HG03175 (cell line): ENCODE measurements at regions not wholly inside any gene's neighbourhood (a gene's known extent, or its start where the extent isn't known, plus 50 kb on each side); places are given as distances from the start of the nearest gene placed in this dataset.

Experiments used
- ATAC-seq: cut with Tn5 transposase; IDR thresholded peaks from one replicate; pipeline ENCODE4 v1.9.1; 2021; ENCODE audit warnings: mild to moderate bottlenecking, moderate library complexity; ENCODE audit not compliant: unreplicated experiment

GRCh38 chr11:11016943-11017342, 159.1 kb upstream of the ZBED5 start:
- ATAC-seq = no peak

- ATAC-seq = no peak
Observed at GRCh38 chr11:11016068-11016467, 158.2 kb upstream of the ZBED5 start.

- ATAC-seq = no peak
Observed at GRCh38 chr11:11011617-11012016, 153.8 kb upstream of the ZBED5 start.

GRCh38 chr11:11010624-11011127, 152.8 kb upstream of the ZBED5 start:
- ATAC-seq = no peak

GRCh38 chr11:11009179-11009578, 151.3 kb upstream of the ZBED5 start:
- ATAC-seq = no peak

GRCh38 chr11:11004069-11004468, 146.2 kb upstream of the ZBED5 start:
- no peak for ATAC-seq

GRCh38 chr11:11003226-11003625, 145.4 kb upstream of the ZBED5 start:
- no peak for ATAC-seq

GRCh38 chr11:11000579-11001283, 142.9 kb upstream of the ZBED5 start:
- ATAC-seq = no peak

GRCh38 chr11:10998674-10999073, 140.8 kb upstream of the ZBED5 start:
- no peak for ATAC-seq

- ATAC-seq = no peak
Observed at GRCh38 chr11:10996678-10997077, 138.8 kb upstream of the ZBED5 start.

- ATAC-seq = no peak
Observed at GRCh38 chr11:10993640-10994039, 135.8 kb upstream of the ZBED5 start.

- ATAC-seq = no peak
Observed at GRCh38 chr11:10993186-10993585, 135.3 kb upstream of the ZBED5 start.

GRCh38 chr11:10991393-10991792, 133.5 kb upstream of the ZBED5 start:
- ATAC-seq = no peak

- ATAC-seq = no peak
Observed at GRCh38 chr11:10990637-10991193, 132.9 kb upstream of the ZBED5 start.

GRCh38 chr11:10990160-10990559, 132.3 kb upstream of the ZBED5 start:
- no peak for ATAC-seq

- ATAC-seq = no peak
Observed at GRCh38 chr11:10986006-10986405, 128.2 kb upstream of the ZBED5 start.

- no peak for ATAC-seq
Observed at GRCh38 chr11:10984742-10985141, 126.9 kb upstream of the ZBED5 start.

GRCh38 chr11:10984250-10984649, 126.4 kb upstream of the ZBED5 start:
- ATAC-seq = no peak

- ATAC-seq = no peak
Observed at GRCh38 chr11:10982704-10983510, 125.1 kb upstream of the ZBED5 start.

GRCh38 chr11:10979529-10979928, 121.7 kb upstream of the ZBED5 start:
- no peak for ATAC-seq

GRCh38 chr11:10978198-10978597, 120.3 kb upstream of the ZBED5 start:
- no peak for ATAC-seq

- no peak for ATAC-seq
Observed at GRCh38 chr11:10975287-10975721, 117.5 kb upstream of the ZBED5 start.
